ENCODE measurements at regions not wholly inside any gene's neighbourhood (a gene's known extent, or its start where the extent isn't known, plus 50 kb on each side); places are given as distances from the start of the nearest gene placed in this dataset.

GRCh38 chr7:85730012-85730411 lies 543.2 kb upstream of the SEMA3D start:
- ATAC-seq (replicated peaks in 1 of 2) (no peak), DNase-seq (no peak)
- no peaks in the 10 kb centered on the region for H3K27me3 Mint-ChIP-seq (ENCODE audit: low read depth)
- no peaks in the 10 kb centered on the region for H3K36me3 Mint-ChIP-seq (ENCODE audit: insufficient read depth in 2 of 2)
- no peak overlapping the region for H3K4me3 Mint-ChIP-seq
- H3K9me3 Mint-ChIP-seq: peaks cover 9 to 11% of the 10 kb centered on the region in 2 donors
- no peaks in the 10 kb centered on the region for H3K4me1 Mint-ChIP-seq (ENCODE audit: low read depth)
- no peak overlapping the region for H3K27ac Mint-ChIP-seq

- H3K4me3 Mint-ChIP-seq: no peak overlapping the region
- DNase-seq (no peak), ATAC-seq (replicated peaks in 1 of 2) (no peak)
- H3K27ac Mint-ChIP-seq: no peak overlapping the region
- H3K27me3 Mint-ChIP-seq (ENCODE audit: low read depth): no peaks in the 10 kb centered on the region
- no peaks in the 10 kb centered on the region for H3K4me1 Mint-ChIP-seq (ENCODE audit: low read depth)
- peaks cover 4 to 5% of the 10 kb centered on the region in 2 donors for H3K9me3 Mint-ChIP-seq
- no peaks in the 10 kb centered on the region for H3K36me3 Mint-ChIP-seq (ENCODE audit: insufficient read depth in 2 of 2)
These were observed 538.2 kb upstream of the SEMA3D start for GRCh38 chr7:85725026-85725425.

- H3K36me3 Mint-ChIP-seq (ENCODE audit: insufficient read depth in 2 of 2): no peaks in the 10 kb centered on the region
- H3K27me3 Mint-ChIP-seq (ENCODE audit: low read depth): no peaks in the 10 kb centered on the region
- H3K27ac Mint-ChIP-seq: no peak overlapping the region
- DNase-seq (no peak), ATAC-seq (replicated peaks in 1 of 2) (no peak)
- no peaks in the 10 kb centered on the region for H3K4me1 Mint-ChIP-seq (ENCODE audit: low read depth)
- H3K9me3 Mint-ChIP-seq: no peaks in the 10 kb centered on the region
- no peak overlapping the region for H3K4me3 Mint-ChIP-seq
These were observed 533.4 kb upstream of the SEMA3D start for GRCh38 chr7:85719981-85720953.

GRCh38 chr7:85716353-85716752 lies 529.5 kb upstream of the SEMA3D start:
- H3K27me3 Mint-ChIP-seq (ENCODE audit: low read depth): no peaks in the 10 kb centered on the region
- no peak overlapping the region for H3K27ac Mint-ChIP-seq
- no peak for ATAC-seq (replicated peaks in 1 of 2)

GRCh38 chr7:85714951-85715350 lies 528.1 kb upstream of the SEMA3D start:
- Mint-ChIP-seq H3K4me1 (ENCODE audit: low read depth) (no peaks in the 10 kb centered on the region), H3K36me3 (ENCODE audit: insufficient read depth in 2 of 2) (no peaks in the 10 kb centered on the region), H3K9me3 (no peaks in the 10 kb centered on the region), H3K4me3 (no peak overlapping the region), H3K27ac (no peak overlapping the region), H3K27me3 (ENCODE audit: low read depth) (no peaks in the 10 kb centered on the region)
- DNase-seq (no peak), ATAC-seq (replicated peaks in 1 of 2) (no peak)

More at GRCh38 chr7:85716353-85716752, 529.5 kb upstream of the SEMA3D start:
- Mint-ChIP-seq H3K36me3 (ENCODE audit: insufficient read depth in 2 of 2) (no peaks in the 10 kb centered on the region), H3K4me3 (no peak overlapping the region), H3K9me3 (no peaks in the 10 kb centered on the region), H3K4me1 (ENCODE audit: low read depth) (no peaks in the 10 kb centered on the region)
- no peak for DNase-seq

- Mint-ChIP-seq H3K4me1 (ENCODE audit: low read depth) (no peaks in the 10 kb centered on the region), H3K27ac (no peak overlapping the region), H3K27me3 (ENCODE audit: low read depth) (no peaks in the 10 kb centered on the region), H3K36me3 (ENCODE audit: insufficient read depth in 2 of 2) (peaks cover 0 to 1% of the 10 kb centered on the region in 2 donors), H3K4me3 (no peak overlapping the region), H3K9me3 (no peaks in the 10 kb centered on the region)
- ATAC-seq (replicated peaks in 1 of 2) (no peak), DNase-seq (no peak)
These were observed 527.3 kb upstream of the SEMA3D start for GRCh38 chr7:85714043-85714578.

- Mint-ChIP-seq H3K4me1 (ENCODE audit: low read depth) (no peaks in the 10 kb centered on the region), H3K9me3 (no peaks in the 10 kb centered on the region), H3K4me3 (no peak overlapping the region), H3K36me3 (ENCODE audit: insufficient read depth in 2 of 2) (peaks cover 0 to 1% of the 10 kb centered on the region in 2 donors), H3K27me3 (ENCODE audit: low read depth) (no peaks in the 10 kb centered on the region), H3K27ac (no peak overlapping the region)
- no peak for DNase-seq
- ATAC-seq (replicated peaks in 1 of 2): no peak
These were observed 526.3 kb upstream of the SEMA3D start for GRCh38 chr7:85713171-85713570.

- Mint-ChIP-seq H3K4me1 (ENCODE audit: low read depth) (no peaks in the 10 kb centered on the region), H3K4me3 (no peak overlapping the region), H3K27me3 (ENCODE audit: low read depth) (no peaks in the 10 kb centered on the region), H3K9me3 (no peaks in the 10 kb centered on the region), H3K27ac (no peak overlapping the region), H3K36me3 (ENCODE audit: insufficient read depth in 2 of 2) (peaks cover 0 to 1% of the 10 kb centered on the region in 2 donors)
- no peak for DNase-seq
- no peak for ATAC-seq (replicated peaks in 1 of 2)
These were observed 525.0 kb upstream of the SEMA3D start for GRCh38 chr7:85711894-85712293.

GRCh38 chr7:85710960-85711359 lies 524.1 kb upstream of the SEMA3D start:
- ATAC-seq (replicated peaks in 1 of 2) (no peak), DNase-seq (no peak)
- no peak overlapping the region for H3K27ac Mint-ChIP-seq
- H3K27me3 Mint-ChIP-seq (ENCODE audit: low read depth): no peaks in the 10 kb centered on the region
- H3K9me3 Mint-ChIP-seq: peaks cover 0 to under 1% of the 10 kb centered on the region in 2 donors
- H3K4me3 Mint-ChIP-seq: no peak overlapping the region
- no peaks in the 10 kb centered on the region for H3K4me1 Mint-ChIP-seq (ENCODE audit: low read depth)
- peaks cover 0 to 1% of the 10 kb centered on the region in 2 donors for H3K36me3 Mint-ChIP-seq (ENCODE audit: insufficient read depth in 2 of 2)

- DNase-seq: no peak
- H3K4me3 Mint-ChIP-seq: no peak overlapping the region
- peaks cover 0 to 1% of the 10 kb centered on the region in 2 donors for H3K36me3 Mint-ChIP-seq (ENCODE audit: insufficient read depth in 2 of 2)
- no peak overlapping the region for H3K27ac Mint-ChIP-seq
- no peak for ATAC-seq (replicated peaks in 1 of 2)
- H3K4me1 Mint-ChIP-seq (ENCODE audit: low read depth): no peaks in the 10 kb centered on the region
- no peaks in the 10 kb centered on the region for H3K27me3 Mint-ChIP-seq (ENCODE audit: low read depth)
- peaks cover 0 to 2% of the 10 kb centered on the region in 2 donors for H3K9me3 Mint-ChIP-seq
These were observed 521.4 kb upstream of the SEMA3D start for GRCh38 chr7:85708221-85708620.

GRCh38 chr7:85705076-85705475 lies 518.2 kb upstream of the SEMA3D start:
- no peak for ATAC-seq (replicated peaks in 1 of 2)
- no peak overlapping the region for H3K27ac Mint-ChIP-seq

GRCh38 chr7:85703251-85704010 lies 516.6 kb upstream of the SEMA3D start:
- Mint-ChIP-seq H3K4me1 (ENCODE audit: low read depth) (no peaks in the 10 kb centered on the region), H3K4me3 (no peak overlapping the region), H3K27ac (no peak overlapping the region), H3K27me3 (ENCODE audit: low read depth) (no peaks in the 10 kb centered on the region), H3K9me3 (peaks cover 0 to 2% of the 10 kb centered on the region in 2 donors), H3K36me3 (ENCODE audit: insufficient read depth in 2 of 2) (no peaks in the 10 kb centered on the region)
- ATAC-seq (replicated peaks in 1 of 2) (no peak), DNase-seq (no peak)

More at GRCh38 chr7:85705076-85705475, 518.2 kb upstream of the SEMA3D start:
- Mint-ChIP-seq H3K4me1 (ENCODE audit: low read depth) (no peaks in the 10 kb centered on the region), H3K4me3 (no peak overlapping the region), H3K9me3 (peaks cover 0 to 2% of the 10 kb centered on the region in 2 donors), H3K27me3 (ENCODE audit: low read depth) (no peaks in the 10 kb centered on the region), H3K36me3 (ENCODE audit: insufficient read depth in 2 of 2) (peaks cover 0 to 1% of the 10 kb centered on the region in 2 donors)
- DNase-seq: no peak

GRCh38 chr7:85702348-85702747 lies 515.5 kb upstream of the SEMA3D start:
- ATAC-seq (replicated peaks in 1 of 2) (no peak), DNase-seq (no peak)
- Mint-ChIP-seq H3K4me3 (no peak overlapping the region), H3K27me3 (ENCODE audit: low read depth) (no peaks in the 10 kb centered on the region), H3K27ac (no peak overlapping the region), H3K9me3 (peaks cover 0 to 2% of the 10 kb centered on the region in 2 donors), H3K4me1 (ENCODE audit: low read depth) (no peaks in the 10 kb centered on the region), H3K36me3 (ENCODE audit: insufficient read depth in 2 of 2) (no peaks in the 10 kb centered on the region)

Data from activated T-cell treated with anti-CD3 and anti-CD28 coated beads, Interleukin-2, amount 50 U/mL, for 72 hours (primary cell).